T-helper 1 cell (primary cell): ENCODE measurements at regions not wholly inside any gene's neighbourhood (a gene's known extent, or its start where the extent isn't known, plus 50 kb on each side); places are given as distances from the start of the nearest gene placed in this dataset.

Experiments
- DNase-seq, 5 donors: peaks; one replicate each; pipeline ENCODE4 v3.0.0-alpha.2; 2012 to 2020

DNA sequence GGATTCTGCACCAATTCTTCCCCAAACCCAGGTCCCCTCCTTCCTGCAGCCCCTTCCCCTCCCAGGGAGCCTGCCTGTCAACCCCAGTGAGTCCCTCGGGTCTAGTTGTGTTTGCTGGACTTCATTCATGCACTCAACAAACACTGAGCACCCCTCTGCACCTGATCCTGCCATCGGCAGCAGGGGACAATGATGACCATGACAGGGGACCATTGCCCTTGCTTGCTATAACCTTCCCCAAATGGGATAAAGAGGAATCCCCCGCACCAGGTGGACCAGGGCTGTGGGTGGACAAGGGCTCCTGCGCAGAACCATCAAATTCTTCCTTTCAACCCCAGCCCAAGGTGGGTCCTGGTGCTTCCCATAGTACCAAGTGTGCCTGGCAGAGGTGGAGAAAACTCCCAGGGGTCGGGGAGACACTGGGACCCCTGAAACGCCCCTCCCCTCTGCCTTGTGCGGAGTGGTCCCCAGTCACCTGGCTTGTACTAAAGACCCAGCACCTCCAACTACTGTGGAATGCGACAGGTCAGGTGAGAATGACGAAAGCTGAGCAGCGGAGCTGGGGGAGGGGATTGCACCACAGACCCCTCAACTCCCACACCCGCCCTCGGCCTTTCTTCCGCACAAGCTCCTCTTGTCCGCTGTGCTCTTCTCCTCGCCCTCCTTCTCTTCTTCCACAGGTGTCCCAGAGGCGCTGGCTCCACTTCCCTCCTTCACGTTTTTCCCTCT lies 119.9 kb upstream of the ZNF217 start:
- no peak for DNase-seq

DNA sequence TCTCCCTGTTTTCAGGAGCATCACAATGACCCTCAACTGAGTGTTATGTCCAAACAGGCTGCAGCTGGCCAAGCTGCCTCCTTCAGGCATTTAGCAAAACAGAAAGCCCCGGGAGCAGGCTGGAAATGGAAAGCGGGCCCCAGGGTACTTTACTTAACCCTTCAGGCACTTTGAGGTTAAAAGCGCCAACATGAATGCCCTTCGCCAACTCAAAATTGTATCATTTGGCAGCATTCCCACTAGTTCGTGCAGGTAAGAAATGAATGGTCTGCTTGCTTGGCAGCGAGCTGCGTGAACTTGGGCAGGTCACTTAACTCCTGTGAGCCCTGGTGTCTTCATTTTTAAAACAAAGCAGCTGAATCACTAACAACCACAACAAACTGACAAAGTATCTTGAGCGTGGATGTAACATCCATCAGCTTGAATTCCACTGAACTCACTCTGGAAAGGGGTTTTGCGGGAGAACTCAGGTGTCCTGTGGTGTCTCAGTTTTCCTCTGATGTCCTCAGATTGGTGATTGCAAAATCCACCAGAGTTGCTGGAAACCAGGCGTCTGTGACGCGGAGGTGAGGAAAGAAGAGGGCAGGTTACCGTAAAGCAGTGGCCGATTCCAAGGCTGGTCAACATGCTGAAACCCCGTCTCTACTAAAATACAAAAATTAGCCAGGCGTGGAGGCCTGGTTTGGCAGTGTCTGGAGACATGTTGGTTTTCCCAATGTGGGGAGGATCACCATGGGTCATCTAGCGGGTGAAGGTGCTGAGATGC lies 118.8 kb upstream of the ZNF217 start:
- DNase-seq = no peak

GRCh38 chr20:53711333-53712211 lies 117.9 kb upstream of the ZNF217 start:
- no peak for DNase-seq

DNA sequence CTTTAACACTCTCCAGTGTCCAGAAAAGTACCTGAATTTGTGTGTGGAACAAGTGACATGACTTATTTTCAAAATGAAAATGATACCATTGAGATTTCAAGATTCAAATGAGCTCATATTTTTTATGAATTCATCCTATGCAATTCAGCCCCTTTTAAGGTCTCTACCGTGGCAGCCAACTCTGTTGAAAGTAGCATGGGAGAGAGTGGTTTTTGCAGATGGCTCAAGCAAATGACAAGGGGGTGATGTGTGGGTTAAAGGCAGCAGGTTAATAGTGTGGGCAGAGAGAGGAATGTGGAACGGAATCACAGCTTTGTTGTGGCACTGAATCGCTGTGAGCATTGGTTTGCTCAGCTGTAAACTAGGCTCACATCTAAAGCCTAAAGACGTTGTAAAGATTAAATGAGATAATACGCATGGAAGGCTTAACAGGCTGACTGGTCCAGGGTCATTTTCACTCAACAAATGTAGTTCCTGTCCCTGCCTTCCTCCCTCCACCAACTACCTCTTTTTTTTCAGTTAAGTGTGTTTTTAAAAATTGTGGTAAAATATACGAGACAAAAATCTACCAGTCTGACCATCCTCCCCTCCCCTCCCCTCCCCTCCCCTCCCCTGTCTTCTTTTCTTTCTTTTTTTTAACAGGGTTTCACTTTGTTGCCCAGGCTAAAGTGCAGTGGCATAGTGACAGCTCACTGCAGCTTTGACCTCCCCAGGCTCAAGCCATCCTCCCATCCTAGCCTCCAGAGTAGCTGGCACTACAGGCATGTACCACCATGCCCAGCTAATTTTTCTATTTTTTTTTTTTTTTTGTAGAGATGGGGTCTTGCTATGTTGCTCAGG lies 114.7 kb upstream of the ZNF217 start:
- peak in 1 of 5 donors; percentile 53 for DNase-seq

GRCh38 chr20:53707371-53708055 lies 113.9 kb upstream of the ZNF217 start:
- DNase-seq = peak in 1 of 5 donors; percentile 46

DNA sequence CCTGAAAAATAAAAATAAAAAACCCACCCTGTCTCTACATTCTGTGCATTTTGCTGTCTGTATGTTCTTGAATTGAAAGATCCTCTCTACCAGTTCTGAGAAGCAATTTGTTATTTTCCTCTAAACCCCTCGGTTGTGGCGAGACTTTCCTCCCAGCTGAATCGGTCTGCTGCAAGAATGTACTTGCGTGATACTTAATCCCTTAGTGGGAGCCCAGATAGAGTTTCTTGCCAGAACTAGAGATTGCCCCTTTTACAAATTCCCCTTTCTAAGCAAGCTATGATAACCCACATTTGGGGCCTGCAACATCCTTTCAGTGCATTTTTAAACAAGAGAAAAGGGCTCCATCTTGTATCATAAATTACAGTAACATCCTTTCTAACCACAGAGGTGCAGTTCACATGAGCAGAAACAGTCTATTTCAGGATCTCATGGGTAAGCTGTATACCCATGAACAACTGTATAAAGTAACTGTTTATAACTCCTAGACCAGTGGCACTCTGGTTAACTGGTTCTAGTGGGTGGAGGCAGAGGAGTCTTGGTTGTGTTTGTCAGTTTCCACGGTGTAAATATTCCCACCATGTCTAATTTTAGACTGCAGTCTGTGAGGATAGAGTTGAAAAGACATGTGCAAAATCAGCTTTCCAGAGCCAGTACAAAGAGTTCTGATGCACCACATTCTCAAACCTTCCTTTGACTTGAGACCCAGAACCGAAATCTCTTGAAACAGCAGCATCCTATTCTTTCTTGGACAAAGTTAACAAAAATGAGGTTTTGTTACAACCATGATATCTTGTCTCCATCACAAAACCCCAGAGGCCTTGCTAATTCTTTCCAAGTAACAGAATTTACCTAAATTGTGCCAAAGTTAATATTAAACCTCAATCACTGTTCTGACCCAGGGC lies 113.1 kb upstream of the ZNF217 start:
- DNase-seq = peak in 1 of 5 donors; percentile 80

- peak in 1 of 5 donors; percentile 16 for DNase-seq
Measured at GRCh38 chr20:53706008-53706465, 112.4 kb upstream of the ZNF217 start.

GRCh38 chr20:53702617-53703016 lies 109.0 kb upstream of the ZNF217 start:
- no peak for DNase-seq

GRCh38 chr20:53699906-53700305 lies 106.3 kb upstream of the ZNF217 start:
- no peak for DNase-seq

DNA sequence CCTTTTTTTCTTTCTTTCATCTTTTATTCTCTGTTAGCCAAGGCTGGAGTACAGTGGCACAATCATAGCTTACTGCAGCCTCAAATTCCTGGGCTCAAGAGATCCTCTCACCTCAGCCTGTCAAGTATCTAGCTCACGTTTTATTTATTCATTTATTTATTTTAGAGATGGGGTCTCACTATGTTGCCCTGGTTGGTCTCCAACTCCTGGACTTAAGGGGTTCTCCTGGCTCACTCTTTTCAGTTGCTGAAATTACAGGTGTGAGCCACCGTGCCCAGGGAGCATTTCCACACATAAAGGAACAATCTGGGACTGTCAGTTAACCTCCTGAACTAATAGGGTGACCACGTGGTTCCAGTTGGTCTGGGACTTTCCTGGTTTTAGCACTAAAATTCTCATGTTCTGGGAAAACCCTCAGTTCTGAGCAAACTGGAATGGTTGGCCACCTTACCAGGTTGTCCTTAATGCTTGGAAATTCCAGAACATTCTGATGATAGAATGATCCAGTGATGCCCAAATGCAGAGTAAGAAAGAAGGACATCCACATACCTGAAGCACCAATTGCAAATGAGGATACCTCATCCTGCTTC lies 105.5 kb upstream of the ZNF217 start:
- DNase-seq = no peak

- DNase-seq = no peak
Measured at GRCh38 chr20:53698371-53698978, 104.8 kb upstream of the ZNF217 start.

GRCh38 chr20:53695797-53696527 lies 102.3 kb upstream of the ZNF217 start:
- no peak for DNase-seq

DNA sequence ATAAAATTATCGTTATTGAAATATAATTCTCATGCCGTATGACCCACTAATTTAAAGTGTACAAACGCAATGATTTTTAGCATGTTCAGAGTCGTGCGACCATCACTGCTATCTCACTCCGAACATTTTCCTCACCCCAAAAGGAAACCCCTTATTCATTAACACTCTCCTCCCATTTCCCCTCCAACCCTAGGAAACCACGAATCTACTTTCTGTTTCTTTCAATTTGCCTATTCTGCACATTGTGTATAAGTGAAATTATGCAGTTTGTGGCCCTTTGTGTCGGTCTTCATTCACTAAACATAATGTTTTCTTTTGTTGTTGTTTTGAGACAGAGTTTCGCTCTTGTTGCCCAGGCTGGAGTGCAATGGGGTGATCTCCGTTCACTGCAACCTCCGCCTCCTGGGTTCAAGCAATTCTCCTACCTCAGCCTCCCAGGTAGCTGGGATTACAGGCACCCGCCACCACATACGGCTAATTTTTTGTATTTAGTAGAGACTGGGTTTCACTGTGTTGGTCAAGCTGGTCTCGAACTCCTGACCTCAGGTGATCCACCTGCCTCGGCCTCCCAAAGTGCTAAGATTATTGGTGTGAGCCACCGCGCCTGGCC lies 99.7 kb upstream of the ZNF217 start:
- DNase-seq = peak in 1 of 5 donors; percentile 46

DNA sequence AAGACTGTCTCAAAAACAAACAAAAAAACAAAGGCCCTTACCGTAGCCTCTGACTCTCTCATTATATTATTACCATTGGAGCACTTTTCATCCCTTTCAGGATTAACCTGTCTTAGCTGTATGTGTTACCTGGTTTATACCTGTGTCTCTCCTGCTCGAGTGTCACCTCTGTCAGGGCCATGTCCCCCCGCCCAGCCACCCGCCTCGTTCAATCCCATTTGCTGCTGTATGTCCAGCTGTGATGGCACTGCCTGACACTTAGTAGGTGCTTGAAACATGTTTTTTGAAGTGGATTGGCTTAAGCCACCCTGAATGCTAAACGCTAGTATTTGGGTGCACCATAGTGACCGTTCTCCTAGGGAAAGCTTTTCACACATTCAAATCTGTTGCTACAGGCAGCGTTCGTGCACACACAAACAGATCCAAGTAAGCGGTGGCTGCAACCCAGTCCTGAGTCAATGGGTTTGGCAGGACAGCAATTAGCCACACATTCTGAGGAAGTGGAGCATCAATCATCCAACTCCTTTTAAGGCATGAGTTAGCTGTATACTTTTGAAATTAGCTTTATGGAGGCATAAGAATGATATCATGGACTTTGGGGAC lies 98.9 kb upstream of the ZNF217 start:
- DNase-seq = no peak

DNA sequence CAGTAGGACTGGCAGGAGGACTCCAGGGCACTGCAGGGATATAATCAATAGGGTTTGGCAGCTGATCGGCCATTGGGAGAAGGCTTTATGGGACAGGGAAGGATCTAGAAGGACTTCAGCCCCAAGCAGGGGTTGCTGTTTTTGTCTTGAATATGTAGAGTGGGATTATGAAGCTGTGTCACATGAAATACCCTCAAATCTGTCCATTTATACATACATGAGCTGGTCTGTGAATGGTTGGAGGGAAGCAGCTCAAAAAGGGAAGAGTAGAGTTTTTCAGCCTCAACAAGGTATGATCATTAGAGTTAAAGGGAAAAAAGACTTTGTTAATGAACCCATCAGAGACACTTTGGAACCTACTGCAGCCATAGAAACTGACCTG lies 98.2 kb upstream of the ZNF217 start:
- no peak for DNase-seq

- DNase-seq = no peak
Measured at GRCh38 chr20:53691060-53691810, 97.6 kb upstream of the ZNF217 start.

DNA sequence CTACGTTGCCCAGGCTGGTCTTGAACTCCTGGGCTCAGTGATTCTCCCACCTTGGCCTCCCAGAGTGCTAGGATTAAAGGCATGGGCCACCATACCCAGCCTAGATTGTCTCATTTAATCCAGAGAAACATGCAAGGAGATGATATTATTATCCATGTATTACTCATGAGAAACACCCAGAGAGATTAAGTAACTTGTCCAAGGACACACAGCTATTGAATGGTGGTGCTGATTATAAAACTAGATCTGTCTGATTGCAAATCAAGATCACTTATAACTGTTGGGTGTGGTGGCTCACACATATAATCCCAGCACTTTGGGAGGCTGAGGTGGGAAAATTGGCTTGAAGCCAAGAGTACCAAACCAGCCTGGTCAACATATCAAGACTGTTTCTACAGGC lies 94.4 kb upstream of the ZNF217 start:
- DNase-seq = no peak
